Pancreas (tissue), 10 donors: ENCODE measurements at regions not wholly inside any gene's neighbourhood (a gene's known extent, or its start where the extent isn't known, plus 50 kb on each side); places are given as distances from the start of the nearest gene placed in this dataset.
A peak's percentile ranks its signal among the peaks of the same experiment; 100 is the strongest.

Source experiments
- ATAC-seq, 4 donors: fragments of 200-7000 bp; cut with Tn5 transposase; one replicate each; pipeline versions ENCODE4 v1.8.0 to v1.9.1; 2020; ENCODE audit warnings: mild to moderate bottlenecking in 4 of 4, moderate library complexity in 4 of 4
- DNase-seq, 6 donors: peaks; one replicate each; pipeline ENCODE4 v3.0.0-alpha.2; 2020
- FAIRE-seq: peaks from 2 replicates; lab custom pipeline; 2012; peaks lifted over from hg19 to GRCh38; lab: Jason Lieb, UNC
- H3K27ac ChIP-seq, 4 donors: fragments of 200-600 bp; sonication (generic); 1 replicate in 3 of 4; 2 replicates in 1 of 4; pipeline versions ENCODE4 v1.5.0 to v1.8.0; 2020
- H3K27me3 ChIP-seq, 4 donors: fragments of 200-600 bp; one replicate each; pipeline ENCODE4 v1.8.0; 2021
- H3K36me3 ChIP-seq, 3 donors: fragments of 200-600 bp; sonication (generic) in 1 of 3; one replicate each; pipeline versions ENCODE4 v1.5.0 to v1.8.0; 2020 to 2021
- H3K4me1 ChIP-seq, 3 donors: fragments of 200-600 bp; one replicate each; pipeline ENCODE4 v1.8.0; 2021
- H3K4me3 ChIP-seq, 4 donors: fragments of 200-600 bp; sonication (generic) in 2 of 4; one replicate each; pipeline versions ENCODE4 v1.5.0 to v1.8.0; 2020 to 2021
- H3K9me3 ChIP-seq, 4 donors: fragments of 200-600 bp; one replicate each; pipeline ENCODE4 v1.8.0; 2021
- WGBS, 2 donors: extraction: QIAGEN DNeasy Blood & Tissue Kit; methylation state at CpG; one replicate each; pipeline ENCODE4 v1.1.7; 2013; 5-methylcytosine and 5-hydroxymethylcytosine counted together
- intact Hi-C, 3 donors: fragments of 100-400 bp; cut with DNase I; formaldehyde crosslinking; loops; one replicate each; pipeline versions ENCODE4 v1.11.1 to v1.14.2; 2022
- TF ChIP-seq, protein P1 (sequence below), 4 donors: fragments of 200-600 bp; sonication (generic) in 3 of 4; IDR thresholded peaks; one replicate each; pipeline versions ENCODE4 v1.5.0 to v1.8.0; 2021; ENCODE audit warnings: antibody characterized with exemption in 4 of 4
- donor health status: healthy with polysubstance abuse.
- donor health status: DM: no; HTN: no; CAD: no; lungs with moderate emphysema.
- donor health status: DM: no; HTN: no; CAD: no.
- donor health status: control.
- donor health status: control.
- donor health status: Bipolar disorder and iron deficiency.
- donor health status: DM: yes; HTN: yes; CAD: no.
- donor health status: DM: no; HTN: no; CAD: no.
- donor health status: DM: no; HTN: no; CAD: no.
- donor health status: DM: yes; HTN: yes; CAD: no.

DNA sequence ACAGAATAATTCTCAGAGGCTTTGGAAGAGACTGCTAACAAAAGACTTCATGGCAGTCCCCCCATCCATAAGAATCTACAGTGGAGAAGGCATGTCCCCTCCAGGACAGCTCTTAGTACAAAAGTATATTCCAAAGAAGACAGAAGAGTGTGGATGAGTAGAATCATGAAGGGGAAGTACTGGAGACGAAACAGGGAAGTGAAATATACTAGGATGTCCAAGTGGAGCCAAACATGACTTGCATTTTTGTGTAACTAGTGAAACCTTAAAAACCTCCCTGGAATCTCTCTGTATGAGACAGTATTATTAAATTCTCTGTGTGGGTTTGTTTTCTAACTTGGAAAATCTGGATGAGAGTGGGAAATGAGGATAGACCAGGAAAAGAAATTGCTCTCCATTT, 312.4 kb downstream of the RSL24D1 start:
- Histone ChIP-seq H3K4me3 (no peak overlapping the region), H3K27ac (no peak overlapping the region), H3K4me1 (no peaks in the 10 kb centered on the region), H3K9me3 (no peaks in the 10 kb centered on the region), H3K27me3 (no peaks in the 10 kb centered on the region), H3K36me3 (no peaks in the 10 kb centered on the region)
- TF ChIP-seq, protein P1, sequence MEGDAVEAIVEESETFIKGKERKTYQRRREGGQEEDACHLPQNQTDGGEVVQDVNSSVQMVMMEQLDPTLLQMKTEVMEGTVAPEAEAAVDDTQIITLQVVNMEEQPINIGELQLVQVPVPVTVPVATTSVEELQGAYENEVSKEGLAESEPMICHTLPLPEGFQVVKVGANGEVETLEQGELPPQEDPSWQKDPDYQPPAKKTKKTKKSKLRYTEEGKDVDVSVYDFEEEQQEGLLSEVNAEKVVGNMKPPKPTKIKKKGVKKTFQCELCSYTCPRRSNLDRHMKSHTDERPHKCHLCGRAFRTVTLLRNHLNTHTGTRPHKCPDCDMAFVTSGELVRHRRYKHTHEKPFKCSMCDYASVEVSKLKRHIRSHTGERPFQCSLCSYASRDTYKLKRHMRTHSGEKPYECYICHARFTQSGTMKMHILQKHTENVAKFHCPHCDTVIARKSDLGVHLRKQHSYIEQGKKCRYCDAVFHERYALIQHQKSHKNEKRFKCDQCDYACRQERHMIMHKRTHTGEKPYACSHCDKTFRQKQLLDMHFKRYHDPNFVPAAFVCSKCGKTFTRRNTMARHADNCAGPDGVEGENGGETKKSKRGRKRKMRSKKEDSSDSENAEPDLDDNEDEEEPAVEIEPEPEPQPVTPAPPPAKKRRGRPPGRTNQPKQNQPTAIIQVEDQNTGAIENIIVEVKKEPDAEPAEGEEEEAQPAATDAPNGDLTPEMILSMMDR (IDR thresholded peaks at IDR 0.05), result no peak
- peak in 2 of 4 donors; percentile 20 to 26 for ATAC-seq
- intact Hi-C loops, result no loop called here
- WGBS, 2 donors, result 0% methylated on average over 1 of the region's 1 CpG
- no peak for DNase-seq
- FAIRE-seq, result no peak

GRCh38 chr15:54859982-54860381, 336.8 kb downstream of the RSL24D1 start:
- no peak for FAIRE-seq
- DNase-seq, result no peak
- TF ChIP-seq, protein P1 (IDR thresholded peaks at IDR 0.05), result no peak
- no peaks in the 10 kb centered on the region for H3K9me3 ChIP-seq
- intact Hi-C loops, result no loop called here
- ATAC-seq, result no peak
- no peak overlapping the region for H3K27ac ChIP-seq
- H3K27me3 ChIP-seq, result no peaks in the 10 kb centered on the region
- H3K4me3 ChIP-seq, result no peak overlapping the region
- H3K4me1 ChIP-seq, result no peaks in the 10 kb centered on the region
- no peaks in the 10 kb centered on the region for H3K36me3 ChIP-seq

- FAIRE-seq (no peak), DNase-seq (no peak), ATAC-seq (no peak)
- Histone ChIP-seq H3K4me3 (no peak overlapping the region), H3K27me3 (no peaks in the 10 kb centered on the region), H3K4me1 (no peaks in the 10 kb centered on the region), H3K27ac (no peak overlapping the region), H3K36me3 (no peaks in the 10 kb centered on the region), H3K9me3 (no peaks in the 10 kb centered on the region)
- intact Hi-C loops, result no loop called here
- TF ChIP-seq, protein P1 (IDR thresholded peaks at IDR 0.05), result no peak
- WGBS, 2 donors, result 71 to 79% methylated on average over 1 of the region's 1 CpG
Observed at GRCh38 chr15:54854667-54855066, 342.1 kb downstream of the RSL24D1 start.

DNA sequence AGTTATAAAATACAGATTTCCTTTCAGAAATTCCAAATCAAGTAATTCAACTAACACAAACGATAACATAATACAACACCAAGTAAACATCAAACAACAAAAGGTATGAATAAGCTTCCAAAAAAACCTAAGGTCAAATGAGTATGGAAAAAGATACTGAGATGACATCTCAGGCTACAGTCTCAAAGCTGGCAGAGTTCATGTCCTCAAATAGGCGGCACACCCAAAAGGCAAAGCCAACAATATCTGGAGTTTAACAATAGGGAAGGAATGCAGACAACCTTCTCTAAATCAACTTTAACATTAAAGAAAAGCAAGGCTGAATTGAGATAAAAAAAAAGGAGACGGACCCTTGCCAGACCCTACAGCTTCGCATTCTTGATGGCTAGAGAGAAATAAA, 346.6 kb downstream of the RSL24D1 start:
- intact Hi-C loops, result no loop called here
- H3K27me3 ChIP-seq, result no peaks in the 10 kb centered on the region
- 38 to 49% methylated on average over 4 of the region's 4 CpGs for WGBS, 2 donors
- no peaks in the 10 kb centered on the region for H3K9me3 ChIP-seq
- no peaks in the 10 kb centered on the region for H3K4me1 ChIP-seq
- no peaks in the 10 kb centered on the region for H3K36me3 ChIP-seq
- no peak overlapping the region for H3K27ac ChIP-seq
- TF ChIP-seq, protein P1 (IDR thresholded peaks at IDR 0.05), result no peak
- FAIRE-seq (no peak), DNase-seq (no peak), ATAC-seq (no peak)
- H3K4me3 ChIP-seq, result no peak overlapping the region

- Histone ChIP-seq H3K9me3 (no peaks in the 10 kb centered on the region), H3K27me3 (no peaks in the 10 kb centered on the region), H3K27ac (no peak overlapping the region), H3K4me1 (no peaks in the 10 kb centered on the region), H3K36me3 (no peaks in the 10 kb centered on the region), H3K4me3 (no peak overlapping the region)
- no peak for ATAC-seq
- no peak for FAIRE-seq
- intact Hi-C loops, result no loop called here
- DNase-seq, result no peak
- TF ChIP-seq, protein P1 (IDR thresholded peaks at IDR 0.05), result no peak
Observed at GRCh38 chr15:54843006-54843405, 353.7 kb downstream of the RSL24D1 start.
